GM12875 (cell line): ENCODE measurements at regions not wholly inside any gene's neighbourhood (a gene's known extent, or its start where the extent isn't known, plus 50 kb on each side); places are given as distances from the start of the nearest gene placed in this dataset.
"Not testable (repeated sequence)": the region's sequence is repeated elsewhere in the genome, so short reads cannot be mapped to it uniquely, and the experiment has no call there.

Experiments
- H3K4me3 ChIP-seq: one replicate; pipeline ENCODE4 v1.5.1; 2011; ENCODE audit warnings: low read depth, low read length, control low read depth
- CTCF ChIP-seq: IDR thresholded peaks from 2 replicates; pipeline ENCODE4 v1.5.1; 2011; ENCODE audit warnings: low read depth, mild to moderate bottlenecking, control low read depth, inconsistent platforms, low read length, moderate library complexity, borderline replicate concordance; ENCODE audit not compliant: insufficient read depth

GRCh38 chr5:4584982-4585381 lies 555.1 kb upstream of the ADAMTS16 start:
- TF ChIP-seq CTCF, result no peak
- H3K4me3 ChIP-seq, result no peak overlapping the region

GRCh38 chr5:4613440-4613839 lies 526.7 kb upstream of the ADAMTS16 start:
- no peak overlapping the region for H3K4me3 ChIP-seq
- TF ChIP-seq CTCF, result no peak

GRCh38 chr5:4614088-4614487 lies 526.0 kb upstream of the ADAMTS16 start:
- no peak for TF ChIP-seq CTCF
- no peak overlapping the region for H3K4me3 ChIP-seq

DNA sequence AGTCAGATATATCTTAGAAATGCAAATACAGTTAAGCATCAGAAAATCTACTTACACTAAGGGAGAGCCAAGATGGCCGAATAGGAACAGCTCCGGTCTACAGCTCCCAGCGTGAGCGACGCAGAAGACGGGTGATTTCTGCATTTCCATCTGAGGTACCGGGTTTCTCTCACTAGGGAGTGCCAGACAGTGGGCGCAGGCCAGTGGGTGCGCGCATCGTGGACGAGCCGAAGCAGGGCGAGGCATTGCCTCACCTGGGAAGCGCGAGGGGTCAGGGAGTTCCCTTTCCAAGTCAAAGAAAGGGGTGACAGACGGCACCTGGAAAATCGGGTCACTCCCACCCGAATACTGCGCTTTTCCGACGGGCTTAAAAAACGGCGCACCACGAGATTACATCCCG lies 524.8 kb upstream of the ADAMTS16 start:
- not testable (repeated sequence) for H3K4me3 ChIP-seq

- no peak overlapping the region for H3K4me3 ChIP-seq
- TF ChIP-seq CTCF, result no peak
Observed at GRCh38 chr5:4625206-4625896, 514.8 kb upstream of the ADAMTS16 start.

GRCh38 chr5:4627131-4627530 lies 513.0 kb upstream of the ADAMTS16 start:
- no peak for TF ChIP-seq CTCF
- H3K4me3 ChIP-seq, result no peak overlapping the region

GRCh38 chr5:4627929-4628328 lies 512.2 kb upstream of the ADAMTS16 start:
- no peak for TF ChIP-seq CTCF
- H3K4me3 ChIP-seq, result no peak overlapping the region
